IMR-90 (cell line): ENCODE measurements at regions not wholly inside any gene's neighbourhood (a gene's known extent, or its start where the extent isn't known, plus 50 kb on each side); places are given as distances from the start of the nearest gene placed in this dataset.

Experiments
- ATAC-seq: fragments of 200-7000 bp; cut with Tn5 transposase; 2 replicates; pipeline ENCODE4 v1.9.1; 2020; ENCODE audit warnings: low read depth, mild to moderate bottlenecking, moderate library complexity
- BruUV-seq: library from RNA; stranded (reverse); fragments of 400-500 nt; replicated peaks from 2 replicates; lab custom pipeline; 2021; lab: Mats Ljungman, UMichigan
- CTCF ChIA-PET: fragments of 300-600 bp; formaldehyde crosslinking; extraction: SDS; loops from one replicate; lab custom pipeline; 2021; ENCODE audit warnings: antibody characterized with exemption; lab: Yijun Ruan, JAX
- POLR2A ChIA-PET: fragments of 300-600 bp; sonication (Branson Sonifier 250); formaldehyde crosslinking; loops from one replicate; lab custom pipeline; 2022; ENCODE audit warnings: antibody characterized with exemption; ENCODE audit not compliant: unreplicated experiment; lab: Charles Lee
- DNase-seq: peaks from one replicate; pipeline ENCODE4 v3.0.0; 2013
- H2AFZ ChIP-seq: replicated peaks from 2 replicates; pipeline ENCODE3; 2013; ENCODE audit warnings: low read length, mild to moderate bottlenecking; ENCODE audit not compliant: poor library complexity
- H2AK5ac ChIP-seq: 2 replicates; pipeline ENCODE4 v1.6.1; 2013; ENCODE audit warnings: low read depth, low read length, inconsistent platforms
- H2AK9ac ChIP-seq: replicated peaks from 2 replicates; pipeline ENCODE3; 2013; ENCODE audit warnings: mild to moderate bottlenecking, low read depth, low read length, moderate library complexity; ENCODE audit not compliant: poor library complexity
- H2BK120ac ChIP-seq: 2 replicates; pipeline ENCODE4 v1.6.1; 2013; ENCODE audit warnings: low read depth, low read length, inconsistent platforms
- H2BK15ac ChIP-seq: 3 replicates; pipeline ENCODE4 v1.6.1; 2013; ENCODE audit warnings: low read depth, low read length, inconsistent platforms
- H2BK20ac ChIP-seq: 2 replicates; pipeline ENCODE4 v1.6.1; 2013; ENCODE audit warnings: low read depth, mild to moderate bottlenecking, inconsistent platforms, low read length, moderate library complexity
- H2BK5ac ChIP-seq: 2 replicates; pipeline ENCODE4 v1.6.1; 2013; ENCODE audit warnings: mild to moderate bottlenecking, low read depth, low read length, inconsistent platforms; ENCODE audit not compliant: poor library complexity, severe bottlenecking
- H3K14ac ChIP-seq: replicated peaks from 2 replicates; pipeline ENCODE4 v1.6.1; 2013; ENCODE audit warnings: low read depth, low read length, inconsistent platforms
- H3K18ac ChIP-seq: 2 replicates; pipeline ENCODE4 v1.6.1; 2013; ENCODE audit warnings: low read depth, low read length, control low read depth
- H3K23ac ChIP-seq: 2 replicates; pipeline ENCODE4 v1.6.1; 2013; ENCODE audit warnings: low read depth, low read length, inconsistent platforms
- H3K27ac ChIP-seq: 2 replicates; pipeline ENCODE4 v1.5.1; 2013; ENCODE audit warnings: mild to moderate bottlenecking, control low read depth, low read length; ENCODE audit not compliant: insufficient read depth
- H3K27me3 ChIP-seq: 2 replicates; pipeline ENCODE4 v1.6.1; 2013; ENCODE audit warnings: low read length; ENCODE audit not compliant: control insufficient read depth, insufficient read depth
- H3K36me3 ChIP-seq: 2 replicates; pipeline ENCODE4 v1.6.1; 2013; ENCODE audit warnings: low read length, mixed read lengths; ENCODE audit not compliant: control insufficient read depth, insufficient read depth
- H3K4ac ChIP-seq: 2 replicates; pipeline ENCODE4 v1.6.1; 2013; ENCODE audit warnings: low read depth, low read length, inconsistent platforms
- H3K4me1 ChIP-seq: 2 replicates; pipeline ENCODE4 v1.6.1; 2013; ENCODE audit warnings: low read length, mixed read lengths; ENCODE audit not compliant: control insufficient read depth, insufficient read depth
- H3K4me2 ChIP-seq: 2 replicates; pipeline ENCODE4 v1.6.1; 2013; ENCODE audit warnings: low read depth, mild to moderate bottlenecking, control low read depth, low read length, moderate library complexity
- H3K4me3 ChIP-seq: 2 replicates; pipeline ENCODE4 v1.5.1; 2013; ENCODE audit warnings: low read depth, mild to moderate bottlenecking, control low read depth, low read length, moderate library complexity; ENCODE audit not compliant: insufficient read depth
- H3K56ac ChIP-seq: 2 replicates; pipeline ENCODE4 v1.6.1; 2013; ENCODE audit warnings: low read length, inconsistent platforms; ENCODE audit not compliant: insufficient read depth; ENCODE audit errors: extremely low read depth
- H3K79me1 ChIP-seq, 2 experiments: 2 replicates each; pipeline ENCODE4 v1.6.1; 2013; ENCODE audit warnings: low read length in 2 of 2, inconsistent platforms in 1 of 2, low read depth in 1 of 2
- H3K9ac ChIP-seq: 2 replicates; pipeline ENCODE4 v1.6.1; 2013; ENCODE audit warnings: low read depth, low read length, control low read depth
- H3K9me1 ChIP-seq: 2 replicates; pipeline ENCODE4 v1.6.1; 2013; ENCODE audit warnings: low read length, inconsistent platforms; ENCODE audit not compliant: insufficient read depth
- H3K9me3 ChIP-seq: 2 replicates; pipeline ENCODE4 v1.6.1; 2013; ENCODE audit warnings: low read length; ENCODE audit not compliant: control insufficient read depth, insufficient read depth
- H4K20me1 ChIP-seq: 2 replicates; pipeline ENCODE4 v1.6.1; 2013; ENCODE audit warnings: low read length, inconsistent platforms; ENCODE audit not compliant: insufficient read depth
- H4K5ac ChIP-seq: 2 replicates; pipeline ENCODE4 v1.6.1; 2013; ENCODE audit warnings: mild to moderate bottlenecking, low read depth, low read length, control low read depth
- H4K8ac ChIP-seq, 2 experiments: 2 replicates each; pipeline ENCODE4 v1.6.1; 2013; ENCODE audit warnings: low read depth in 2 of 2, low read length in 2 of 2, control low read depth in 1 of 2, inconsistent platforms in 1 of 2
- H4K91ac ChIP-seq: 2 replicates; pipeline ENCODE4 v1.6.1; 2013; ENCODE audit warnings: low read depth, low read length, inconsistent platforms; ENCODE audit not compliant: insufficient read depth
- BHLHE40 ChIP-seq: fragments of 150-350 bp; IDR thresholded peaks from 2 replicates; pipeline ENCODE4 v1.6.1; 2016; ENCODE audit warnings: mild to moderate bottlenecking, low read depth, low read length
- CEBPB ChIP-seq: IDR thresholded peaks from 2 replicates; pipeline ENCODE4 v1.6.1; 2012; ENCODE audit warnings: low read depth, low read length, improper control_type of control experiment
- ELK1 ChIP-seq: fragments of 150-350 bp; IDR thresholded peaks from 2 replicates; pipeline ENCODE4 v1.6.1; 2016; ENCODE audit warnings: low read depth, mild to moderate bottlenecking, low read length, moderate library complexity, borderline replicate concordance
- FOS ChIP-seq: fragments of 150-350 bp; IDR thresholded peaks from 2 replicates; pipeline ENCODE4 v1.6.1; 2016; ENCODE audit warnings: low read depth, low read length
- MAFK ChIP-seq: IDR thresholded peaks from 2 replicates; pipeline ENCODE4 v1.6.1; 2012; ENCODE audit warnings: low read depth, low read length, improper control_type of control experiment
- MAZ ChIP-seq: IDR thresholded peaks from 2 replicates; pipeline ENCODE4 v1.6.1; 2012; ENCODE audit warnings: low read depth, mild to moderate bottlenecking, low read length, improper control_type of control experiment, moderate library complexity, borderline replicate concordance
- MXI1 ChIP-seq: IDR thresholded peaks from 2 replicates; pipeline ENCODE4 v1.6.1; 2012; ENCODE audit warnings: low read depth, mild to moderate bottlenecking, low read length, moderate library complexity, borderline replicate concordance
- NFE2L2 ChIP-seq: fragments of 150-350 bp; IDR thresholded peaks from 2 replicates; pipeline ENCODE4 v1.6.1; 2016; ENCODE audit warnings: low read depth, mild to moderate bottlenecking, low read length
- POLR2A ChIP-seq: IDR thresholded peaks from 2 replicates; pipeline ENCODE4 v1.6.1; 2012; ENCODE audit warnings: mild to moderate bottlenecking, low read depth, low read length
- RAD21 ChIP-seq: IDR thresholded peaks from 2 replicates; pipeline ENCODE4 v1.6.1; 2012; ENCODE audit warnings: low read length, improper control_type of control experiment
- RCOR1 ChIP-seq: IDR thresholded peaks from 2 replicates; pipeline ENCODE4 v1.6.1; 2012; ENCODE audit warnings: mild to moderate bottlenecking, low read length, improper control_type of control experiment; ENCODE audit not compliant: insufficient replicate concordance
- RFX5 ChIP-seq: IDR thresholded peaks from 2 replicates; pipeline ENCODE4 v1.8.0; 2012; ENCODE audit warnings: low read depth, mild to moderate bottlenecking, low read length, moderate library complexity
- SMC3 ChIP-seq: fragments of 150-350 bp; IDR thresholded peaks from 2 replicates; pipeline ENCODE4 v1.6.1; 2016; ENCODE audit warnings: low read depth, mild to moderate bottlenecking, antibody characterized with exemption, low read length, moderate library complexity
- WGBS, 2 experiments: methylation state at CpG; one replicate each; pipeline versions ENCODE4 v1.1.5 to v1.1.7; 2013; ENCODE audit warnings: missing lambda C conversion rate in 2 of 2; ENCODE audit not compliant: insufficient read length in 1 of 2; ENCODE audit errors: extremely low coverage in 2 of 2; 5-methylcytosine and 5-hydroxymethylcytosine counted together
- dilution Hi-C: fragments of 300-500 bp; cut with HindIII; formaldehyde crosslinking; loops from one replicate; pipeline ENCODE4 v1.14.3; 2018; ENCODE audit warnings: low sequenced_read_pairs; ENCODE audit not compliant: unreplicated experiment
- in situ Hi-C: fragments of 300-500 bp; cut with MboI; formaldehyde crosslinking; loops from 3 replicates; pipeline ENCODE4 v1.14.3; 2019; ENCODE audit warnings: low sequenced_read_pairs, inconsistent platforms, mixed read lengths
- intact Hi-C: fragments of 100-400 bp; cut with micrococcal nuclease; formaldehyde crosslinking; loops from 2 replicates; pipeline ENCODE4 v1.10.0; 2022
- TF ChIP-seq, protein P1 (sequence below): conservative IDR thresholded peaks from 2 replicates; pipeline ENCODE4 v1.5.1; 2012; ENCODE audit warnings: mild to moderate bottlenecking, low read depth, low read length, improper control_type of control experiment
- TF ChIP-seq, protein P2 (sequence below): fragments of 150-350 bp; IDR thresholded peaks from 2 replicates; pipeline ENCODE4 v1.6.1; 2017; ENCODE audit warnings: mild to moderate bottlenecking, antibody characterized with exemption, low read length, low read depth

DNA sequence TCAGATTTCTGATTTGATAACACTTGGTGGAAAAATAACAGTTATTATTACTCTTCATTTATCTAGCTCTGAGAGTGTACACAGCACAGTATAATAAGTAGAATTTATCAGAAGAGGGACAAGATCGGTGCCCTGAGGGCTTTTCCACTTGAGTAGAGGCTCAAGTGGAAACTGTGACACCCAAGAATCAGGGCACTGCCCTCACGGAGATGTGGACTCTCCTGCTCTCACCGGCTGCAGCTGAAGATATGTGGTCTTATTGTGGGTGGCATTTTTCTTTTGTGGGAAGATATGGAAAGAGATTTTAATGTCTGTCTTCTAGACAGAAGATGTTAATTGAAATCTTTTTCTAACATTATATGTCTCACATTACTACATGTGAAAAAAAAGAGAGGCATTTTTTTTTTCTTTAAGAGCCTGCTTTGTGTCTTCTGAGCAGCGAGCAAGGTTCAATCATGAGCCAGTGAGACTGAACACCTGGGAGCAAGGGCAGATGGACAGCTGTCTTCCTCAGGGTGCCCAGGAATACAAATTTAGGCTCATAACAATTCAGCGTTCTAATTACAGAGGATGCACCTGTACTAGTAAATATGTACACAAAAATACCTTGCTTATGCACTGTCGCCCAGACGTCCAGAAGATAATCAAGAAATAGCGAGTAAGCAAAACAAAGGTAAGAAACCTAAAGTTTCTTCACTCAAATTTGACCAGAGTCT lies 1098.2 kb upstream of the FANCL start:
- no peak for ATAC-seq
- no CpG with 5 or more reads among the region's 8 CpGs for WGBS, 2 experiments
- Histone ChIP-seq H3K4me2 (no peak overlapping the region), H2AK5ac (no peak overlapping the region), H3K18ac (no peak overlapping the region), H3K4me3 (no peak overlapping the region), H2BK20ac (no peak overlapping the region), H3K9ac (no peak overlapping the region), H3K23ac (no peak overlapping the region), H4K20me1 (no peaks in the 10 kb centered on the region), H3K27ac (no peak overlapping the region), H2BK120ac (no peak overlapping the region), H4K91ac (no peak overlapping the region), H3K4me1 (no peaks in the 10 kb centered on the region), H2AFZ (no peak overlapping the region), H4K8ac (no peak overlapping the region), H3K56ac (no peak overlapping the region), H3K9me1 (no peaks in the 10 kb centered on the region), H3K9me3 (no peaks in the 10 kb centered on the region), H3K79me1 (no peaks in the 10 kb centered on the region), H3K36me3 (no peaks in the 10 kb centered on the region), H3K14ac (no peak overlapping the region), H2BK5ac (no peak overlapping the region), H3K27me3 (no peaks in the 10 kb centered on the region), H2AK9ac (no peak overlapping the region), H3K4ac (no peak overlapping the region), H4K5ac (no peak overlapping the region), H2BK15ac (no peak overlapping the region)
- in situ Hi-C loops (no loop called here), dilution Hi-C loops (no loop called here), intact Hi-C loops (no loop called here)
- TF ChIP-seq, protein P1, sequence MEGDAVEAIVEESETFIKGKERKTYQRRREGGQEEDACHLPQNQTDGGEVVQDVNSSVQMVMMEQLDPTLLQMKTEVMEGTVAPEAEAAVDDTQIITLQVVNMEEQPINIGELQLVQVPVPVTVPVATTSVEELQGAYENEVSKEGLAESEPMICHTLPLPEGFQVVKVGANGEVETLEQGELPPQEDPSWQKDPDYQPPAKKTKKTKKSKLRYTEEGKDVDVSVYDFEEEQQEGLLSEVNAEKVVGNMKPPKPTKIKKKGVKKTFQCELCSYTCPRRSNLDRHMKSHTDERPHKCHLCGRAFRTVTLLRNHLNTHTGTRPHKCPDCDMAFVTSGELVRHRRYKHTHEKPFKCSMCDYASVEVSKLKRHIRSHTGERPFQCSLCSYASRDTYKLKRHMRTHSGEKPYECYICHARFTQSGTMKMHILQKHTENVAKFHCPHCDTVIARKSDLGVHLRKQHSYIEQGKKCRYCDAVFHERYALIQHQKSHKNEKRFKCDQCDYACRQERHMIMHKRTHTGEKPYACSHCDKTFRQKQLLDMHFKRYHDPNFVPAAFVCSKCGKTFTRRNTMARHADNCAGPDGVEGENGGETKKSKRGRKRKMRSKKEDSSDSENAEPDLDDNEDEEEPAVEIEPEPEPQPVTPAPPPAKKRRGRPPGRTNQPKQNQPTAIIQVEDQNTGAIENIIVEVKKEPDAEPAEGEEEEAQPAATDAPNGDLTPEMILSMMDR = no peak
- TF ChIP-seq RCOR1 (no peak), FOS (no peak), SMC3 (no peak), MXI1 (no peak), MAFK (no peak), RFX5 (no peak), NFE2L2 (no peak), ELK1 (no peak), POLR2A (no peak), RAD21 (no peak), MAZ (no peak), BHLHE40 (no peak), CEBPB (no peak)
- TF ChIP-seq, protein P2, sequence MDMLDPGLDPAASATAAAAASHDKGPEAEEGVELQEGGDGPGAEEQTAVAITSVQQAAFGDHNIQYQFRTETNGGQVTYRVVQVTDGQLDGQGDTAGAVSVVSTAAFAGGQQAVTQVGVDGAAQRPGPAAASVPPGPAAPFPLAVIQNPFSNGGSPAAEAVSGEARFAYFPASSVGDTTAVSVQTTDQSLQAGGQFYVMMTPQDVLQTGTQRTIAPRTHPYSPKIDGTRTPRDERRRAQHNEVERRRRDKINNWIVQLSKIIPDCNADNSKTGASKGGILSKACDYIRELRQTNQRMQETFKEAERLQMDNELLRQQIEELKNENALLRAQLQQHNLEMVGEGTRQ = no peak
- POLR2A ChIA-PET = no interaction called here
- no TSS peak for BruUV-seq
- CTCF ChIA-PET = interaction anchor here (0.5 kb wide), 1 partner anchor 14 kb away, joined by 4 read pairs; no protein-coding TSS in a partner anchor
- no peak for DNase-seq
